GM23338 (cell line): ENCODE measurements at regions not wholly inside any gene's neighbourhood (a gene's known extent, or its start where the extent isn't known, plus 50 kb on each side); places are given as distances from the start of the nearest gene placed in this dataset.
A peak's percentile ranks its signal among the peaks of the same experiment; 100 is the strongest.

Experiments
- ATAC-seq: fragments of 200-7000 bp; cut with Tn5 transposase; 3 replicates; pipeline ENCODE4 v1.9.1; 2020
- DNase-seq: peaks from one replicate; pipeline ENCODE4 v3.0.0-alpha.2; 2015; ENCODE audit warnings: low spot score
- H2AFZ ChIP-seq: fragments of 200-600 bp; sonication (generic); 2 replicates; pipeline ENCODE4 v1.8.0; 2016; ENCODE audit warnings: antibody characterized with exemption, mild to moderate bottlenecking, moderate library complexity
- H3F3A ChIP-seq: fragments of 200-600 bp; sonication (generic); replicated peaks from 2 replicates; pipeline ENCODE4 v1.8.0; 2017; ENCODE audit warnings: antibody characterized with exemption, mixed run types, low read depth
- H3K27ac ChIP-seq: fragments of 200-600 bp; sonication (generic); 2 replicates; pipeline ENCODE4 v1.6.1; 2016; ENCODE audit warnings: low read depth
- H3K27me3 ChIP-seq: fragments of 200-600 bp; sonication (generic); 2 replicates; pipeline ENCODE4 v1.8.0; 2016; ENCODE audit warnings: mild to moderate bottlenecking, mixed run types, moderate library complexity; ENCODE audit not compliant: insufficient read depth
- H3K36me3 ChIP-seq: fragments of 200-600 bp; sonication (generic); 2 replicates; pipeline ENCODE4 v1.8.0; 2016; ENCODE audit warnings: mild to moderate bottlenecking; ENCODE audit not compliant: insufficient read depth
- H3K4me1 ChIP-seq: fragments of 200-600 bp; sonication (generic); 2 replicates; pipeline ENCODE4 v1.8.0; 2016; ENCODE audit warnings: mild to moderate bottlenecking, moderate library complexity; ENCODE audit not compliant: insufficient read depth
- H3K4me2 ChIP-seq: fragments of 200-600 bp; sonication (generic); 2 replicates; pipeline ENCODE4 v1.7.1; 2017; ENCODE audit warnings: mixed run types
- H3K4me3 ChIP-seq: fragments of 200-600 bp; sonication (generic); 2 replicates; pipeline ENCODE4 v1.6.1; 2016; ENCODE audit warnings: mixed run types
- H3K79me2 ChIP-seq: fragments of 200-600 bp; sonication (generic); replicated peaks from 2 replicates; pipeline ENCODE4 v1.8.0; 2017; ENCODE audit warnings: mild to moderate bottlenecking; ENCODE audit not compliant: insufficient read depth
- H3K9me2 ChIP-seq: fragments of 200-600 bp; sonication (generic); 2 replicates; pipeline ENCODE4 v1.8.0; 2017; ENCODE audit not compliant: insufficient read depth
- H4K20me1 ChIP-seq: fragments of 200-600 bp; sonication (generic); replicated peaks from 2 replicates; pipeline ENCODE4 v1.8.0; 2017; ENCODE audit warnings: mild to moderate bottlenecking; ENCODE audit not compliant: insufficient read depth
- H3K27ac Mint-ChIP-seq: 2 replicates; pipeline ENCODE4 v1.8.0; 2020; ENCODE audit warnings: inconsistent platforms, mild to moderate bottlenecking, moderate library complexity, mixed read lengths
- H3K27me3 Mint-ChIP-seq: 3 replicates; pipeline ENCODE4 v1.8.0; 2022; ENCODE audit warnings: low read depth, mild to moderate bottlenecking, moderate library complexity, mixed read lengths, inconsistent platforms; ENCODE audit not compliant: insufficient read depth, poor library complexity
- H3K36me3 Mint-ChIP-seq: 3 replicates; pipeline ENCODE4 v1.8.0; 2021; ENCODE audit warnings: low read depth, mild to moderate bottlenecking, inconsistent platforms, moderate library complexity, mixed read lengths
- H3K4me1 Mint-ChIP-seq: 3 replicates; pipeline ENCODE4 v1.8.0; 2020; ENCODE audit warnings: mild to moderate bottlenecking, inconsistent platforms, mixed read lengths
- H3K4me3 Mint-ChIP-seq: 3 replicates; pipeline ENCODE4 v1.8.0; 2021; ENCODE audit warnings: moderate library complexity, mild to moderate bottlenecking, inconsistent platforms, mixed read lengths
- H3K9me3 Mint-ChIP-seq: 3 replicates; pipeline ENCODE4 v1.8.0; 2020; ENCODE audit warnings: moderate library complexity, mild to moderate bottlenecking, inconsistent platforms, mixed read lengths
- CTCF ChIP-seq, 2 experiments: fragments of 200-600 bp in 1 of 2; sonication (generic) in 1 of 2; conservative IDR thresholded peaks; 2 replicates each; pipeline versions ENCODE4 v1.5.1 to v1.6.1; 2016 to 2017; ENCODE audit warnings: antibody characterized with exemption in 2 of 2, low read depth in 2 of 2, mild to moderate bottlenecking in 2 of 2, moderate library complexity in 1 of 2
- ETS1 ChIP-seq: IDR thresholded peaks from 2 replicates; pipeline ENCODE4 v1.6.1; 2016; ENCODE audit warnings: antibody characterized with exemption
- EZH2 ChIP-seq: fragments of 200-600 bp; sonication (generic); IDR thresholded peaks from one replicate; pipeline ENCODE4 v1.8.0; 2017; ENCODE audit warnings: antibody characterized with exemption, mild to moderate bottlenecking, low read depth; ENCODE audit not compliant: unreplicated experiment
- EZH2phosphoT487 ChIP-seq: fragments of 200-600 bp; sonication (generic); IDR thresholded peaks from one replicate; pipeline ENCODE4 v1.8.1; 2018; ENCODE audit warnings: antibody characterized with exemption; ENCODE audit not compliant: unreplicated experiment
- JUNB ChIP-seq: IDR thresholded peaks from one replicate; pipeline ENCODE4 v1.6.1; 2016; ENCODE audit warnings: antibody characterized with exemption; ENCODE audit not compliant: unreplicated experiment
- NANOG ChIP-seq: IDR thresholded peaks from 2 replicates; pipeline ENCODE4 v1.6.1; 2016; ENCODE audit warnings: antibody characterized with exemption, borderline replicate concordance
- ZNF114 ChIP-seq: fragments of 250-450 bp; sonication (Bioruptor Pico); IDR thresholded peaks from 2 replicates; pipeline ENCODE4 v1.5.0; 2020; ENCODE audit warnings: mild to moderate bottlenecking, moderate library complexity
- ZNF331 ChIP-seq: fragments of 250-450 bp; sonication (Bioruptor Pico); IDR thresholded peaks from 2 replicates; pipeline ENCODE4 v1.5.0; 2020; ENCODE audit warnings: low read depth, mild to moderate bottlenecking, moderate library complexity
- ZNF462 ChIP-seq: fragments of 250-450 bp; sonication (Bioruptor Pico); IDR thresholded peaks from 2 replicates; pipeline ENCODE4 v1.5.0; 2020; ENCODE audit warnings: mild to moderate bottlenecking, moderate library complexity

GRCh38 chr12:46677749-46678148, 148.0 kb downstream of the SLC38A4 start:
- H3K36me3 ChIP-seq = no peaks in the 10 kb centered on the region
- no peaks in the 10 kb centered on the region for H3K27me3 Mint-ChIP-seq
- no peak overlapping the region for H3K4me3 ChIP-seq
- peaks cover 41% of the 10 kb centered on the region for H3K4me1 Mint-ChIP-seq
- no peak overlapping the region; the same call in 1 of the 2 replicates for H3K27ac ChIP-seq
- H4K20me1 ChIP-seq = no peaks in the 10 kb centered on the region
- no peak overlapping the region for H3K4me3 Mint-ChIP-seq
- peaks cover 4% of the 10 kb centered on the region; the same call in 2 of the 3 replicates for H3K9me3 Mint-ChIP-seq
- TF ChIP-seq ZNF114 (CRISPR knock-in tag) = no peak
- no peak for TF ChIP-seq NANOG
- TF ChIP-seq CTCF (conservative IDR thresholded peaks at IDR 0.05; ENCODE audit: low read depth in 2 of 2) = peak; percentile 49 to 69
- TF ChIP-seq ZNF462 = 0 out of 2 replicates have a peak, but pooled peaks have one; percentile 6
- no peak for TF ChIP-seq ZNF331
- TF ChIP-seq JUNB = no peak
- TF ChIP-seq ETS1 = no peak
- no peak for TF ChIP-seq EZH2
- no peak for TF ChIP-seq EZH2phosphoT487
- H3K4me1 ChIP-seq = peaks cover 29% of the 10 kb centered on the region
- H3K27me3 ChIP-seq = no peaks in the 10 kb centered on the region
- no peaks in the 10 kb centered on the region for H3K79me2 ChIP-seq
- H3K36me3 Mint-ChIP-seq = peaks cover 12% of the 10 kb centered on the region; the same call in 2 of the 3 replicates
- ATAC-seq (peak; percentile 92), DNase-seq (peak; percentile 56)
- H3K4me2 ChIP-seq = no peak overlapping the region
- no peaks in the 10 kb centered on the region for H3F3A ChIP-seq
- H3K27ac Mint-ChIP-seq = peak overlapping the region; percentile 38; the same call in 1 of the 2 replicates
- H3K9me2 ChIP-seq = peaks cover 5% of the 10 kb centered on the region; the same call in 1 of the 2 replicates
- no peak overlapping the region for H2AFZ ChIP-seq
